ENCODE measurements at regions not wholly inside any gene's neighbourhood (a gene's known extent, or its start where the extent isn't known, plus 50 kb on each side); places are given as distances from the start of the nearest gene placed in this dataset.
A peak's percentile ranks its signal among the peaks of the same experiment; 100 is the strongest.

GRCh38 chr4:32025851-32026459, 1305.8 kb downstream of the PCDH7 start:
- ChIA-PET POLR2A (ENCODE audit: low non-redundant PET) (interaction anchor here (0.6 kb wide), 1 partner anchor 1186 kb away, joined by 8 read pairs; no protein-coding TSS in a partner anchor), CTCF (no interaction called here)

GRCh38 chr4:32030406-32030805, 1310.2 kb downstream of the PCDH7 start:
- CTCF ChIA-PET = no interaction called here
- no peak overlapping the region for H3K4me3 ChIP-seq (ENCODE audit: low read depth, low read length, poor library complexity, severe bottlenecking)
- BruUV-seq (replicated peaks) = no TSS peak

More at GRCh38 chr4:32025851-32026459, 1305.8 kb downstream of the PCDH7 start:
- BruUV-seq (replicated peaks) = no TSS peak
- TF ChIP-seq CTCF (conservative IDR thresholded peaks at IDR 0.05; ENCODE audit: low read depth, low read length) (no peak), EZH2 (IDR thresholded peaks at IDR 0.05; ENCODE audit: borderline replicate concordance, low read depth, low read length, poor library complexity, severe bottlenecking) (no peak)
- intact Hi-C loops (cut with micrococcal nuclease; ENCODE audit: unreplicated experiment) = no loop called here
- H3K4me1 ChIP-seq (ENCODE audit: insufficient read depth, low read length, poor library complexity, severe bottlenecking) = peaks cover 2% of the 10 kb centered on the region
- H3K9me3 ChIP-seq (ENCODE audit: low read depth, low read length, poor library complexity, severe bottlenecking) = no peaks in the 10 kb centered on the region
- no peak overlapping the region for H3K27ac ChIP-seq (ENCODE audit: low read depth, low read length, poor library complexity, severe bottlenecking)
- no peak overlapping the region for H3K4me3 ChIP-seq (ENCODE audit: low read depth, low read length, poor library complexity, severe bottlenecking)
- no peaks in the 10 kb centered on the region for H3K27me3 ChIP-seq (replicated peaks; ENCODE audit: insufficient read depth, low read depth, low read length, poor library complexity)
- no peaks in the 10 kb centered on the region for H3K36me3 ChIP-seq (ENCODE audit: insufficient read depth, low read length, poor library complexity, severe bottlenecking)
- peak; percentile 64 for DNase-seq (ENCODE audit: low spot score)

GRCh38 chr4:32031026-32031425, 1310.9 kb downstream of the PCDH7 start:
- Histone ChIP-seq H3K36me3 (ENCODE audit: insufficient read depth, low read length, poor library complexity, severe bottlenecking) (no peaks in the 10 kb centered on the region), H3K4me3 (ENCODE audit: low read depth, low read length, poor library complexity, severe bottlenecking) (no peak overlapping the region), H3K27me3 (replicated peaks; ENCODE audit: insufficient read depth, low read depth, low read length, poor library complexity) (no peaks in the 10 kb centered on the region), H3K9me3 (ENCODE audit: low read depth, low read length, poor library complexity, severe bottlenecking) (no peaks in the 10 kb centered on the region), H3K27ac (ENCODE audit: low read depth, low read length, poor library complexity, severe bottlenecking) (no peak overlapping the region), H3K4me1 (ENCODE audit: insufficient read depth, low read length, poor library complexity, severe bottlenecking) (peaks cover 7% of the 10 kb centered on the region)
- TF ChIP-seq EZH2 (IDR thresholded peaks at IDR 0.05; ENCODE audit: borderline replicate concordance, low read depth, low read length, poor library complexity, severe bottlenecking) = no peak
- no peak for TF ChIP-seq CTCF (conservative IDR thresholded peaks at IDR 0.05; ENCODE audit: low read depth, low read length)
- intact Hi-C loops (cut with micrococcal nuclease; ENCODE audit: unreplicated experiment) = no loop called here
- peak; percentile 61 for DNase-seq (ENCODE audit: low spot score)
- POLR2A ChIA-PET (ENCODE audit: low non-redundant PET) = no interaction called here
- CTCF ChIA-PET = no interaction called here
- BruUV-seq (replicated peaks) = no TSS peak

More at GRCh38 chr4:32030406-32030805, 1310.2 kb downstream of the PCDH7 start:
- intact Hi-C loops (cut with micrococcal nuclease; ENCODE audit: unreplicated experiment) = no loop called here
- no peak for DNase-seq (ENCODE audit: low spot score)
- H3K4me1 ChIP-seq (ENCODE audit: insufficient read depth, low read length, poor library complexity, severe bottlenecking) = peaks cover 7% of the 10 kb centered on the region
- H3K9me3 ChIP-seq (ENCODE audit: low read depth, low read length, poor library complexity, severe bottlenecking) = no peaks in the 10 kb centered on the region
- no peaks in the 10 kb centered on the region for H3K27me3 ChIP-seq (replicated peaks; ENCODE audit: insufficient read depth, low read depth, low read length, poor library complexity)
- H3K27ac ChIP-seq (ENCODE audit: low read depth, low read length, poor library complexity, severe bottlenecking) = no peak overlapping the region
- POLR2A ChIA-PET (ENCODE audit: low non-redundant PET) = no interaction called here
- TF ChIP-seq CTCF (conservative IDR thresholded peaks at IDR 0.05; ENCODE audit: low read depth, low read length) (no peak), EZH2 (IDR thresholded peaks at IDR 0.05; ENCODE audit: borderline replicate concordance, low read depth, low read length, poor library complexity, severe bottlenecking) (no peak)
- H3K36me3 ChIP-seq (ENCODE audit: insufficient read depth, low read length, poor library complexity, severe bottlenecking) = no peaks in the 10 kb centered on the region
